Loucy (cell line): ENCODE measurements at regions not wholly inside any gene's neighbourhood (a gene's known extent, or its start where the extent isn't known, plus 50 kb on each side); places are given as distances from the start of the nearest gene placed in this dataset.

Experiments
- EZH2phosphoT487 ChIP-seq: fragments of 200-600 bp; IDR thresholded peaks from 2 replicates; pipeline ENCODE4 v1.6.1; 2018; ENCODE audit warnings: antibody characterized with exemption, mild to moderate bottlenecking, moderate library complexity, borderline replicate concordance
- TF ChIP-seq, protein P1 (sequence below): fragments of 200-600 bp; sonication (generic); conservative IDR thresholded peaks from 2 replicates; pipeline ENCODE4 v1.5.1; 2014; ENCODE audit warnings: mild to moderate bottlenecking, antibody characterized with exemption, low read length

- TF ChIP-seq, protein P1, sequence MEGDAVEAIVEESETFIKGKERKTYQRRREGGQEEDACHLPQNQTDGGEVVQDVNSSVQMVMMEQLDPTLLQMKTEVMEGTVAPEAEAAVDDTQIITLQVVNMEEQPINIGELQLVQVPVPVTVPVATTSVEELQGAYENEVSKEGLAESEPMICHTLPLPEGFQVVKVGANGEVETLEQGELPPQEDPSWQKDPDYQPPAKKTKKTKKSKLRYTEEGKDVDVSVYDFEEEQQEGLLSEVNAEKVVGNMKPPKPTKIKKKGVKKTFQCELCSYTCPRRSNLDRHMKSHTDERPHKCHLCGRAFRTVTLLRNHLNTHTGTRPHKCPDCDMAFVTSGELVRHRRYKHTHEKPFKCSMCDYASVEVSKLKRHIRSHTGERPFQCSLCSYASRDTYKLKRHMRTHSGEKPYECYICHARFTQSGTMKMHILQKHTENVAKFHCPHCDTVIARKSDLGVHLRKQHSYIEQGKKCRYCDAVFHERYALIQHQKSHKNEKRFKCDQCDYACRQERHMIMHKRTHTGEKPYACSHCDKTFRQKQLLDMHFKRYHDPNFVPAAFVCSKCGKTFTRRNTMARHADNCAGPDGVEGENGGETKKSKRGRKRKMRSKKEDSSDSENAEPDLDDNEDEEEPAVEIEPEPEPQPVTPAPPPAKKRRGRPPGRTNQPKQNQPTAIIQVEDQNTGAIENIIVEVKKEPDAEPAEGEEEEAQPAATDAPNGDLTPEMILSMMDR: no peak
- TF ChIP-seq EZH2phosphoT487: no peak
These were observed 84.3 kb upstream of the ACTBL2 start for GRCh38 chr5:57566914-57567313.
